SU-DHL-6 (cell line): ENCODE measurements at regions not wholly inside any gene's neighbourhood (a gene's known extent, or its start where the extent isn't known, plus 50 kb on each side); places are given as distances from the start of the nearest gene placed in this dataset.

Experiments
- H2AFZ ChIP-seq: fragments of 200-600 bp; sonication (generic); 2 replicates; pipeline ENCODE4 v1.6.1; 2014; ENCODE audit warnings: low read depth, mild to moderate bottlenecking, moderate library complexity, mixed read lengths, antibody characterized with exemption, low read length; ENCODE audit not compliant: severe bottlenecking
- H3F3A ChIP-seq: fragments of 200-600 bp; shearing (Covaris generic); 2 replicates; pipeline ENCODE4 v1.6.0; 2016; ENCODE audit warnings: antibody characterized with exemption, mild to moderate bottlenecking; ENCODE audit not compliant: insufficient read depth
- H3K27ac ChIP-seq: fragments of 200-600 bp; sonication (generic); 2 replicates; pipeline ENCODE4 v1.5.1; 2016; ENCODE audit warnings: low read depth, mild to moderate bottlenecking, low read length, moderate library complexity, mixed read lengths
- H3K27me3 ChIP-seq: fragments of 200-600 bp; sonication (generic), shearing (Covaris generic); 2 replicates; pipeline ENCODE4 v1.6.0; 2014; ENCODE audit warnings: mild to moderate bottlenecking, low read length
- H3K36me3 ChIP-seq: fragments of 200-600 bp; sonication (generic); 2 replicates; pipeline ENCODE4 v1.6.1; 2014; ENCODE audit warnings: mild to moderate bottlenecking, low read length, mixed read lengths
- H3K4me2 ChIP-seq: fragments of 300-600, 200-600 bp; shearing (Covaris generic), sonication (generic); 2 replicates; pipeline ENCODE4 v1.6.0; 2014; ENCODE audit warnings: low read length, low read depth, mild to moderate bottlenecking; ENCODE audit not compliant: poor library complexity, severe bottlenecking
- H3K4me3 ChIP-seq: fragments of 200-600 bp; sonication (generic); 2 replicates; pipeline ENCODE4 v1.5.1; 2014; ENCODE audit warnings: antibody characterized with exemption, low read length, mild to moderate bottlenecking, mixed read lengths; ENCODE audit not compliant: insufficient read depth, poor library complexity, severe bottlenecking
- H3K79me2 ChIP-seq: fragments of 200-600 bp; sonication (generic); 2 replicates; pipeline ENCODE4 v1.6.1; 2014; ENCODE audit warnings: mild to moderate bottlenecking, low read length, moderate library complexity; ENCODE audit not compliant: insufficient read depth
- H3K9ac ChIP-seq: fragments of 200-600 bp; sonication (generic); 2 replicates; pipeline ENCODE4 v1.7.0; 2014; ENCODE audit warnings: mild to moderate bottlenecking, low read length
- H3K9me2 ChIP-seq: fragments of 200-600 bp; sonication (generic); replicated peaks from 2 replicates; pipeline ENCODE4 v1.6.1; 2014; ENCODE audit warnings: low read length; ENCODE audit not compliant: insufficient read depth
- H3K9me3 ChIP-seq: fragments of 200-600 bp; sonication (generic); 2 replicates; pipeline ENCODE4 v1.6.1; 2014; ENCODE audit warnings: low read length, mixed read lengths; ENCODE audit not compliant: insufficient read depth
- H4K20me1 ChIP-seq: fragments of 200-600 bp; sonication (generic); 2 replicates; pipeline ENCODE4 v1.6.1; 2014; ENCODE audit warnings: low read depth, mild to moderate bottlenecking, antibody characterized with exemption, low read length, moderate library complexity, mixed read lengths
- EZH2phosphoT487 ChIP-seq: fragments of 200-600 bp; sonication (generic), shearing (Covaris generic); conservative IDR thresholded peaks from 2 replicates; pipeline ENCODE4 v1.6.1; 2018; ENCODE audit warnings: mild to moderate bottlenecking, antibody characterized with exemption, low read length, moderate library complexity, mixed read lengths
- TF ChIP-seq, protein P1 (sequence below): fragments of 200-600 bp; sonication (generic); IDR thresholded peaks from one replicate; pipeline ENCODE4 v1.5.1; 2017; ENCODE audit warnings: antibody characterized with exemption, mild to moderate bottlenecking, low read length, moderate library complexity; ENCODE audit not compliant: insufficient read depth, poor library complexity, severe bottlenecking

DNA sequence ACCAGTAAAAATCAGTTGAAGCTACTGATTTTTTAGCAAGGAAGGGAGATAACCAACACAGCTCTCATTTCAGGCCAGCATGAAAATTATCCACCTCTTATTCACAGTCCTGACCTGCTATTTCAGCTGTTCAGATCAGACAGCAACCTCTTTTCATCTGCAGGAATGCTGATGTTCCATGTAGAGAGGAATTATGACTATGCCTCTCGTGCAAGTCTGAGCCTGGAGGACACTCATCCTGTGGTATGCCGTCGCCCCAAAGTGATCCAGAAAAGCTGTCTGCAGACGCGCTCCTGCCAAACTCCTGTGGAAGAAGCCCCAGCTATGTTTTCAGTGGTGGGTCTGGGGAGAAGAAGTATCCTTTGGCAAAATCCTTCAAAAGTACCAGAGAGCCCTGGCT is 563.5 kb upstream of the SLITRK1 start:
- no peak overlapping the region for H3K4me2 ChIP-seq
- H2AFZ ChIP-seq: no peak overlapping the region
- H3K27me3 ChIP-seq: no peaks in the 10 kb centered on the region
- TF ChIP-seq, protein P1, sequence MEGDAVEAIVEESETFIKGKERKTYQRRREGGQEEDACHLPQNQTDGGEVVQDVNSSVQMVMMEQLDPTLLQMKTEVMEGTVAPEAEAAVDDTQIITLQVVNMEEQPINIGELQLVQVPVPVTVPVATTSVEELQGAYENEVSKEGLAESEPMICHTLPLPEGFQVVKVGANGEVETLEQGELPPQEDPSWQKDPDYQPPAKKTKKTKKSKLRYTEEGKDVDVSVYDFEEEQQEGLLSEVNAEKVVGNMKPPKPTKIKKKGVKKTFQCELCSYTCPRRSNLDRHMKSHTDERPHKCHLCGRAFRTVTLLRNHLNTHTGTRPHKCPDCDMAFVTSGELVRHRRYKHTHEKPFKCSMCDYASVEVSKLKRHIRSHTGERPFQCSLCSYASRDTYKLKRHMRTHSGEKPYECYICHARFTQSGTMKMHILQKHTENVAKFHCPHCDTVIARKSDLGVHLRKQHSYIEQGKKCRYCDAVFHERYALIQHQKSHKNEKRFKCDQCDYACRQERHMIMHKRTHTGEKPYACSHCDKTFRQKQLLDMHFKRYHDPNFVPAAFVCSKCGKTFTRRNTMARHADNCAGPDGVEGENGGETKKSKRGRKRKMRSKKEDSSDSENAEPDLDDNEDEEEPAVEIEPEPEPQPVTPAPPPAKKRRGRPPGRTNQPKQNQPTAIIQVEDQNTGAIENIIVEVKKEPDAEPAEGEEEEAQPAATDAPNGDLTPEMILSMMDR: no peak
- no peak for TF ChIP-seq EZH2phosphoT487
- H3K36me3 ChIP-seq: no peaks in the 10 kb centered on the region
- H3K9me3 ChIP-seq: no peaks in the 10 kb centered on the region
- H3K27ac ChIP-seq: no peak overlapping the region
- H4K20me1 ChIP-seq: no peaks in the 10 kb centered on the region
- H3K79me2 ChIP-seq: no peaks in the 10 kb centered on the region
- no peak overlapping the region for H3K9ac ChIP-seq
- H3K9me2 ChIP-seq: no peaks in the 10 kb centered on the region
- H3K4me3 ChIP-seq: no peak overlapping the region
- H3F3A ChIP-seq: no peaks in the 10 kb centered on the region

DNA sequence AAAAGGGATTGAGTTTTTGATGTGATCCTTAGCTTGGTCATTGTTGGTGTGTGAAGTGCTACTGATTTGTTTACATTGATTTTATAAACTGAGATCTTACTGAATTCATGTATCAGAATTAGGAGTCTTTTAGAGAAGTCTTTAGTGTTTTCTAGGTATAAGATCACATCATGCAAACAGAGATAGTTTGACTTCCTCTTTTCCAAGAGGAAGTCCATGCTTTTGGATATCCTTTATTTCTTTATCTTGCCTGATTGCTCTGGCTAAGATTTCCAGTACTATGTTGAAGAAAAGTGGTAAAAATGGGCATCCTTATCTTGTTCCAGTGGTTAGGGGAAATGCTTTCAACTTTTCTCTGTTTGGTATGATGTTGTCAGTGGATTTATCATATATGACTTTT is 561.2 kb upstream of the SLITRK1 start:
- no peak overlapping the region for H2AFZ ChIP-seq
- no peaks in the 10 kb centered on the region for H3K27me3 ChIP-seq
- H3F3A ChIP-seq: no peaks in the 10 kb centered on the region
- no peaks in the 10 kb centered on the region for H3K9me3 ChIP-seq
- no peak overlapping the region for H3K4me3 ChIP-seq
- H4K20me1 ChIP-seq: no peaks in the 10 kb centered on the region
- TF ChIP-seq, protein P1: no peak
- TF ChIP-seq EZH2phosphoT487: no peak
- H3K36me3 ChIP-seq: no peaks in the 10 kb centered on the region
- no peaks in the 10 kb centered on the region for H3K9me2 ChIP-seq
- no peaks in the 10 kb centered on the region for H3K79me2 ChIP-seq
- H3K27ac ChIP-seq: no peak overlapping the region
- H3K9ac ChIP-seq: no peak overlapping the region
- no peak overlapping the region for H3K4me2 ChIP-seq

DNA sequence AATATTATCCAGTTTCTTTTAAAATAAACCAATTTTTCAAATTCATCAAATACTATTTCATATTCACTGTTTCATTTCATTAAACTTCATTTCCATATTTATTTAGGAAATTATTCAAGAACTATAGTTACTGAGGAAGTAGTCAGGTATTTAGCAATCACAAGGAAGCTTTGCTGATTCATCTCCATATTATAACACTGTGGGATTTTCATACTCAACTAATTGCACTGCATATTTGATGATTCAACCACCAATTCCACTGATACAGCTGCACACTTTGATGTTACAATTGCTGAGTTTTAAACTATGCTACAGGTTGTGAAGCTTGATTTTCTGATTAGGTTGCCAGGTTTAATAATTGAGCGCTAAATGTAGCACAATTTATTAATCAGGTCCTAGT is 556.8 kb upstream of the SLITRK1 start:
- no peak overlapping the region for H2AFZ ChIP-seq
- no peak overlapping the region for H3K9ac ChIP-seq
- no peaks in the 10 kb centered on the region for H3K9me3 ChIP-seq
- no peaks in the 10 kb centered on the region for H3K79me2 ChIP-seq
- no peaks in the 10 kb centered on the region for H3F3A ChIP-seq
- TF ChIP-seq, protein P1: no peak
- TF ChIP-seq EZH2phosphoT487: no peak
- H3K27ac ChIP-seq: no peak overlapping the region
- no peaks in the 10 kb centered on the region for H4K20me1 ChIP-seq
- H3K27me3 ChIP-seq: no peaks in the 10 kb centered on the region
- no peaks in the 10 kb centered on the region for H3K9me2 ChIP-seq
- no peak overlapping the region for H3K4me2 ChIP-seq
- H3K4me3 ChIP-seq: no peak overlapping the region
- no peaks in the 10 kb centered on the region for H3K36me3 ChIP-seq
